H1 (cell line): ENCODE measurements at regions not wholly inside any gene's neighbourhood (a gene's known extent, or its start where the extent isn't known, plus 50 kb on each side); places are given as distances from the start of the nearest gene placed in this dataset.

Experiments used
- CTCF ChIA-PET: fragments of 300-600 bp; sonication (Branson Sonifier 250); formaldehyde crosslinking; loops from one replicate; lab custom pipeline; 2021; ENCODE audit not compliant: partially characterized antibody; lab: Charles Lee
- POLR2A ChIA-PET: fragments of 300-600 bp; sonication (Branson Sonifier 250); formaldehyde crosslinking; loops from one replicate; lab custom pipeline; 2021; ENCODE audit warnings: inconsistent platforms; ENCODE audit not compliant: partially characterized antibody; lab: Charles Lee
- DNase-seq, 2 experiments: peaks; one replicate each; pipeline versions ENCODE4 v3.0.0 to v3.0.0-alpha.2; 2010 to 2022; ENCODE audit warnings: low spot score in 2 of 2, low read depth in 1 of 2, mixed read lengths in 1 of 2
- FAIRE-seq: peaks from 2 replicates; lab custom pipeline; 2011; peaks lifted over from hg19 to GRCh38; lab: Jason Lieb, UNC
- H2AFZ ChIP-seq: 2 replicates; pipeline ENCODE4 v1.8.1; 2012; ENCODE audit warnings: low read length, inconsistent platforms
- H2AK5ac ChIP-seq: 2 replicates; pipeline ENCODE4 v1.6.1; 2013; ENCODE audit warnings: low read depth, low read length
- H2BK120ac ChIP-seq: replicated peaks from 2 replicates; pipeline ENCODE3; 2013; ENCODE audit warnings: low read depth, low read length, inconsistent platforms
- H2BK12ac ChIP-seq: 2 replicates; pipeline ENCODE4 v1.6.1; 2013; ENCODE audit warnings: low read depth, low read length
- H2BK15ac ChIP-seq: 2 replicates; pipeline ENCODE4 v1.6.1; 2013; ENCODE audit warnings: low read length
- H2BK20ac ChIP-seq: 2 replicates; pipeline ENCODE4 v1.6.1; 2013; ENCODE audit warnings: low read length
- H2BK5ac ChIP-seq: 2 replicates; pipeline ENCODE4 v1.6.1; 2013; ENCODE audit warnings: low read depth, low read length
- H3K14ac ChIP-seq: 2 replicates; pipeline ENCODE4 v1.6.1; 2013; ENCODE audit warnings: inconsistent platforms; ENCODE audit not compliant: insufficient read length
- H3K18ac ChIP-seq: 2 replicates; pipeline ENCODE4 v1.6.1; 2013; ENCODE audit warnings: low read length; ENCODE audit errors: extremely low read depth
- H3K23ac ChIP-seq: 2 replicates; pipeline ENCODE4 v1.6.1; 2013; ENCODE audit warnings: inconsistent platforms; ENCODE audit not compliant: insufficient read length
- H3K23me2 ChIP-seq: 2 replicates; pipeline ENCODE4 v1.6.1; 2013; ENCODE audit warnings: low read depth, low read length
- H3K27ac ChIP-seq: 2 replicates; pipeline ENCODE4 v1.6.1; 2011; ENCODE audit warnings: low read depth, low read length, inconsistent platforms
- H3K27me3 ChIP-seq, 4 experiments: replicated peaks in 1 of 4; 1 replicate in 1 of 4; 2 replicates in 3 of 4; pipeline versions ENCODE4 v1.6.1 to v1.8.1; 2011 to 2013; ENCODE audit warnings: low read length in 3 of 4, mild to moderate bottlenecking in 3 of 4, inconsistent platforms in 2 of 4, mixed read lengths in 2 of 4, moderate library complexity in 1 of 4; ENCODE audit not compliant: control insufficient read depth in 3 of 4, insufficient read depth in 3 of 4; ENCODE audit errors: extremely low read depth in 1 of 4
- H3K36me3 ChIP-seq, 4 experiments: 2 replicates each; pipeline versions ENCODE4 v1.6.1 to v1.8.1; 2011 to 2013; ENCODE audit warnings: mild to moderate bottlenecking in 4 of 4, low read length in 3 of 4, moderate library complexity in 2 of 4, control low read depth in 1 of 4, inconsistent platforms in 1 of 4; ENCODE audit not compliant: insufficient read depth in 4 of 4, control insufficient read depth in 2 of 4
- H3K4ac ChIP-seq: replicated peaks from 2 replicates; pipeline ENCODE3; 2013; ENCODE audit warnings: low read length, low read depth, mixed read lengths, inconsistent platforms; ENCODE audit not compliant: insufficient read length
- H3K4me1 ChIP-seq, 4 experiments: replicated peaks in 1 of 4; 1 replicate in 1 of 4; 2 replicates in 3 of 4; pipeline versions ENCODE4 v1.6.1 to v1.8.1; 2011 to 2013; ENCODE audit warnings: low read length in 3 of 4, inconsistent platforms in 2 of 4, mixed read lengths in 1 of 4; ENCODE audit not compliant: insufficient read depth in 4 of 4, control insufficient read depth in 3 of 4
- H3K4me2 ChIP-seq, 2 experiments: 2 replicates each; pipeline versions ENCODE4 v1.6.1 to v1.8.1; 2011 to 2013; ENCODE audit warnings: low read depth in 2 of 2, low read length in 2 of 2, control low read depth in 1 of 2, inconsistent platforms in 1 of 2, mild to moderate bottlenecking in 1 of 2; ENCODE audit not compliant: insufficient read depth in 1 of 2
- H3K4me3 ChIP-seq, 4 experiments: fragments of 200-600, 300-600 bp in 1 of 4; sonication (generic), shearing (Covaris generic), sonication (Bioruptor Twin) in 1 of 4; 2 replicates each; pipeline versions ENCODE4 v1.5.1 to v1.8.1; 2011 to 2016; ENCODE audit warnings: low read length in 4 of 4, low read depth in 3 of 4, control low read depth in 2 of 4, inconsistent platforms in 2 of 4, mild to moderate bottlenecking in 2 of 4, mixed read lengths in 1 of 4, moderate library complexity in 1 of 4; ENCODE audit not compliant: insufficient read depth in 2 of 4; ENCODE audit errors: extremely low read depth in 1 of 4
- H3K56ac ChIP-seq: replicated peaks from 2 replicates; pipeline ENCODE3; 2013; ENCODE audit warnings: low read depth, mild to moderate bottlenecking, mixed read lengths, low read length, inconsistent platforms; ENCODE audit not compliant: insufficient read length
- H3K79me1 ChIP-seq: 2 replicates; pipeline ENCODE4 v1.6.1; 2013; ENCODE audit warnings: low read depth, low read length, control low read depth
- H3K79me2 ChIP-seq, 2 experiments: 2 replicates each; pipeline versions ENCODE4 v1.6.1 to v1.8.1; 2012 to 2013; ENCODE audit warnings: low read length in 2 of 2, mild to moderate bottlenecking in 2 of 2, inconsistent platforms in 1 of 2; ENCODE audit not compliant: insufficient read depth in 2 of 2, control insufficient read depth in 1 of 2
- H3K9ac ChIP-seq, 4 experiments: replicated peaks in 1 of 4; 1 replicate in 1 of 4; 2 replicates in 3 of 4; pipeline versions ENCODE4 v1.6.1 to v1.8.1; 2011 to 2013; ENCODE audit warnings: low read depth in 3 of 4, low read length in 3 of 4, control low read depth in 2 of 4, mild to moderate bottlenecking in 2 of 4, moderate library complexity in 2 of 4, inconsistent platforms in 1 of 4; ENCODE audit errors: extremely low read depth in 1 of 4
- H3K9me3 ChIP-seq, 2 experiments: 2 replicates each; pipeline versions ENCODE4 v1.6.1 to v1.8.1; 2012 to 2013; ENCODE audit warnings: mild to moderate bottlenecking in 2 of 2, moderate library complexity in 2 of 2, control low read depth in 1 of 2, inconsistent platforms in 1 of 2, low read depth in 1 of 2, low read length in 1 of 2, mixed read lengths in 1 of 2; ENCODE audit not compliant: insufficient read depth in 2 of 2
- H4K20me1 ChIP-seq, 2 experiments: replicated peaks in 1 of 2; 2 replicates each; pipeline versions ENCODE3 to v1.8.1; 2011 to 2013; ENCODE audit warnings: inconsistent platforms in 2 of 2, low read length in 2 of 2, mild to moderate bottlenecking in 1 of 2; ENCODE audit not compliant: insufficient read depth in 2 of 2, control insufficient read depth in 1 of 2
- H4K5ac ChIP-seq: 2 replicates; pipeline ENCODE4 v1.6.1; 2013; ENCODE audit warnings: low read length, low read depth, mixed read lengths, inconsistent platforms; ENCODE audit not compliant: insufficient read length
- H4K8ac ChIP-seq: 2 replicates; pipeline ENCODE4 v1.8.0; 2013; ENCODE audit warnings: mild to moderate bottlenecking, moderate library complexity, low read length, inconsistent platforms; ENCODE audit not compliant: insufficient read depth; ENCODE audit errors: extremely low read depth
- H4K91ac ChIP-seq: replicated peaks from 2 replicates; pipeline ENCODE3; 2013; ENCODE audit warnings: low read length, mixed read lengths, inconsistent platforms; ENCODE audit not compliant: insufficient read length
- ASH2L ChIP-seq: fragments of 200-600, 300-600 bp; sonication (generic); IDR thresholded peaks from one replicate; pipeline ENCODE4 v1.7.1; 2017; ENCODE audit warnings: low read length
- BCL11A ChIP-seq, 2 experiments: IDR thresholded peaks; one replicate each; pipeline ENCODE4 v1.6.1; 2011; ENCODE audit warnings: low read depth in 2 of 2, low read length in 2 of 2, mild to moderate bottlenecking in 2 of 2
- FOSL1 ChIP-seq: IDR thresholded peaks from 2 replicates; pipeline ENCODE4 v1.6.1; 2011; ENCODE audit warnings: mild to moderate bottlenecking, low read depth, low read length, moderate library complexity; ENCODE audit not compliant: insufficient read depth
- KDM5A ChIP-seq: fragments of 200-600 bp; IDR thresholded peaks from 2 replicates; pipeline ENCODE4 v1.7.1; 2012; ENCODE audit warnings: mild to moderate bottlenecking, low read length, inconsistent platforms, mixed read lengths
- NRF1 ChIP-seq: IDR thresholded peaks from 2 replicates; pipeline ENCODE4 v1.6.1; 2011; ENCODE audit warnings: mild to moderate bottlenecking, low read depth, low read length, improper control_type of control experiment
- PHF8 ChIP-seq: fragments of 200-600 bp; sonication (generic); conservative IDR thresholded peaks from 2 replicates; pipeline ENCODE4 v1.7.1; 2012; ENCODE audit warnings: low read depth, mild to moderate bottlenecking, inconsistent platforms, low read length, moderate library complexity
- POLR2AphosphoS5 ChIP-seq: IDR thresholded peaks from 2 replicates; pipeline ENCODE4 v1.6.1; 2011; ENCODE audit warnings: low read depth, low read length
- RFX5 ChIP-seq: IDR thresholded peaks from 2 replicates; pipeline ENCODE4 v1.6.1; 2011; ENCODE audit warnings: low read depth, low read length, improper control_type of control experiment, borderline replicate concordance
- TAF7 ChIP-seq: optimal IDR thresholded peaks from 2 replicates; pipeline ENCODE3; 2011; ENCODE audit warnings: low read depth, mild to moderate bottlenecking, inconsistent platforms, low read length, moderate library complexity, borderline replicate concordance
- TBP ChIP-seq: IDR thresholded peaks from 2 replicates; pipeline ENCODE4 v1.6.1; 2011; ENCODE audit warnings: low read depth, low read length, improper control_type of control experiment
- WGBS, 2 experiments: shearing (Covaris generic) in 1 of 2; methylation state at CpG; one replicate each; pipeline versions ENCODE4 v1.1.6 to v1.1.7; 2013 to 2015; ENCODE audit warnings: low lambda C conversion rate in 2 of 2, mixed read lengths in 2 of 2, inconsistent platforms in 1 of 2, low coverage in 1 of 2, missing lambda C conversion rate in 1 of 2; ENCODE audit not compliant: insufficient replicate concordance in 2 of 2, insufficient coverage in 1 of 2, insufficient read length in 1 of 2; ENCODE audit errors: extremely low coverage in 1 of 2, missing lambda C conversion rate in 1 of 2; 5-methylcytosine and 5-hydroxymethylcytosine counted together
- TF ChIP-seq, protein P1 (sequence below): IDR thresholded peaks from 2 replicates; pipeline ENCODE4 v1.6.1; 2012; ENCODE audit warnings: inconsistent platforms

DNA sequence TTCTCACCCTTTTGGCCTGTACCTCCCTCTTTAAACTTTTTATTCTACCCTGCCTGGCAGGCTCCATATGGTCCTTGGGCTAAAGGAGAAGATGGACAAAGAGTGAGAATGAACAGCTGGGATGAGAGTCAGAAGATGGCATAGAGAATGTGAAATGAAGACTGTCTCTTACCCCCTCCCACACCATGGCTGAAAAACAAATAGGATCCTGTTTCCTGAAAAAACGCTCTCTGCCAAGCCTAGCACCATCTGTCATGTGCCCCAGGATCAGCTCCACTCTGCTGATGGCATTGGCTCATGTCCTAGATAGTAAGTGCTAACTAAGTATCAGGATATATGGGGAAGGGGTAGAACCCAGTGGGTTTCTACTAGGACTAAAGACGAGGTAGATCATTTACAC is 238.6 kb downstream of the MEX3B start:
- no peak for TF ChIP-seq TBP
- TF ChIP-seq, protein P1, sequence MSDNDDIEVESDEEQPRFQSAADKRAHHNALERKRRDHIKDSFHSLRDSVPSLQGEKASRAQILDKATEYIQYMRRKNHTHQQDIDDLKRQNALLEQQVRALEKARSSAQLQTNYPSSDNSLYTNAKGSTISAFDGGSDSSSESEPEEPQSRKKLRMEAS = no peak
- no peak for TF ChIP-seq TAF7
- no peak for TF ChIP-seq BCL11A (IDR thresholded peaks at IDR 0.05; ENCODE audit: low read depth in 2 of 2, low read length in 2 of 2)
- TF ChIP-seq NRF1 = no peak
- TF ChIP-seq POLR2AphosphoS5 = no peak
- no peak for TF ChIP-seq KDM5A
- TF ChIP-seq FOSL1 = no peak
- TF ChIP-seq RFX5 = no peak
- TF ChIP-seq PHF8 = no peak
- no peak for TF ChIP-seq ASH2L
- TF ChIP-seq, all 59 proteins: peak for 0
- ChIA-PET CTCF (interaction anchor here (0.6 to 3.9 kb wide), 5 partner anchors 11 to 1934 kb away, joined by 3 to 22 read pairs (median 5); no protein-coding TSS in a partner anchor), POLR2A (interaction anchor here (0.6 to 1.6 kb wide), 2 partner anchors 12 to 15 kb away, joined by 3 read pairs; no protein-coding TSS in a partner anchor)
- Histone ChIP-seq H3K4me1 (no peaks in the 10 kb centered on the region), H4K91ac (no peak overlapping the region), H3K9ac (no peak overlapping the region), H2AK5ac (no peak overlapping the region), H2BK15ac (no peak overlapping the region), H3K18ac (no peak overlapping the region), H4K20me1 (no peaks in the 10 kb centered on the region), H3K27ac (no peak overlapping the region), H3K4me3 (no peak overlapping the region), H2BK5ac (no peak overlapping the region), H3K23ac (no peak overlapping the region), H3K79me1 (no peaks in the 10 kb centered on the region), H3K36me3 (no peaks in the 10 kb centered on the region), H3K23me2 (no peaks in the 10 kb centered on the region), H3K9me3 (no peaks in the 10 kb centered on the region), H2BK20ac (no peak overlapping the region), H3K56ac (no peak overlapping the region), H3K79me2 (no peaks in the 10 kb centered on the region), H3K27me3 (no peaks in the 10 kb centered on the region), H3K4ac (no peak overlapping the region), H4K8ac (no peak overlapping the region), H4K5ac (no peak overlapping the region), H3K4me2 (no peak overlapping the region), H3K14ac (no peak overlapping the region), H2BK12ac (no peak overlapping the region), H2BK120ac (no peak overlapping the region), H2AFZ (no peak overlapping the region)
- FAIRE-seq (no peak), DNase-seq (no peak)
- WGBS, 2 experiments = 92% methylated on average over 2 of the region's 2 CpGs; no CpG with 5 or more reads in 1 of the 2 experiments
